GM12892 (cell line): ENCODE measurements at regions not wholly inside any gene's neighbourhood (a gene's known extent, or its start where the extent isn't known, plus 50 kb on each side); places are given as distances from the start of the nearest gene placed in this dataset.

ENCODE experiments used
- DNase-seq: peaks from one replicate; pipeline ENCODE4 v3.0.0; 2011; ENCODE audit not compliant: insufficient read length
- FAIRE-seq: peaks from 2 replicates; lab custom pipeline; 2011; peaks lifted over from hg19 to GRCh38; lab: Jason Lieb, UNC
- POLR2A ChIP-seq: IDR thresholded peaks from 2 replicates; pipeline ENCODE4 v1.6.1; 2011; ENCODE audit warnings: low read depth, low read length, control low read depth
- POLR2AphosphoS5 ChIP-seq: IDR thresholded peaks from 2 replicates; pipeline ENCODE4 v1.6.1; 2011; ENCODE audit warnings: low read depth, low read length, control low read depth
- TAF1 ChIP-seq: IDR thresholded peaks from 2 replicates; pipeline ENCODE4 v1.6.1; 2011; ENCODE audit warnings: low read depth, mild to moderate bottlenecking, control low read depth, low read length, borderline replicate concordance

GRCh38 chr1:218886101-218886871 is 287.4 kb upstream of the LYPLAL1 start:
- TF ChIP-seq TAF1, result no peak
- DNase-seq, result no peak
- FAIRE-seq, result no peak

GRCh38 chr1:218887141-218887925 is 286.3 kb upstream of the LYPLAL1 start:
- no peak for FAIRE-seq
- no peak for DNase-seq
- TF ChIP-seq POLR2A (no peak), TAF1 (no peak), POLR2AphosphoS5 (no peak)

- no peak for DNase-seq
- FAIRE-seq, result no peak
- TF ChIP-seq TAF1 (no peak), POLR2A (no peak), POLR2AphosphoS5 (no peak)
Observed at GRCh38 chr1:218890451-218890850, 283.2 kb upstream of the LYPLAL1 start.

- no peak for TF ChIP-seq TAF1
- no peak for TF ChIP-seq POLR2A
- no peak for TF ChIP-seq POLR2AphosphoS5
- DNase-seq (no peak), FAIRE-seq (no peak)
Observed at GRCh38 chr1:218891577-218891976, 282.1 kb upstream of the LYPLAL1 start.

- DNase-seq (no peak), FAIRE-seq (no peak)
- TF ChIP-seq POLR2A, result no peak
- no peak for TF ChIP-seq POLR2AphosphoS5
Observed at GRCh38 chr1:218895064-218895587, 278.6 kb upstream of the LYPLAL1 start.

- DNase-seq (no peak), FAIRE-seq (no peak)
- no peak for TF ChIP-seq POLR2A
- TF ChIP-seq TAF1, result no peak
- no peak for TF ChIP-seq POLR2AphosphoS5
Observed at GRCh38 chr1:218896202-218896601, 277.5 kb upstream of the LYPLAL1 start.

- no peak for FAIRE-seq
- DNase-seq, result no peak
- TF ChIP-seq POLR2AphosphoS5 (no peak), TAF1 (no peak), POLR2A (no peak)
Observed at GRCh38 chr1:218898921-218899320, 274.8 kb upstream of the LYPLAL1 start.

GRCh38 chr1:218900615-218901014 is 273.1 kb upstream of the LYPLAL1 start:
- FAIRE-seq (no peak), DNase-seq (no peak)
- no peak for TF ChIP-seq POLR2A

- TF ChIP-seq TAF1, result no peak
- no peak for TF ChIP-seq POLR2A
- TF ChIP-seq POLR2AphosphoS5, result no peak
- DNase-seq, result no peak
- FAIRE-seq, result no peak
Observed at GRCh38 chr1:218904416-218904815, 269.3 kb upstream of the LYPLAL1 start.

- TF ChIP-seq POLR2A, result no peak
- no peak for TF ChIP-seq POLR2AphosphoS5
- FAIRE-seq (no peak), DNase-seq (no peak)
Observed at GRCh38 chr1:218916720-218917119, 257.0 kb upstream of the LYPLAL1 start.

- no peak for FAIRE-seq
- DNase-seq, result no peak
- TF ChIP-seq TAF1, result no peak
- TF ChIP-seq POLR2AphosphoS5, result no peak
- no peak for TF ChIP-seq POLR2A
Observed at GRCh38 chr1:218917656-218918055, 256.0 kb upstream of the LYPLAL1 start.

- TF ChIP-seq POLR2A, result no peak
- no peak for TF ChIP-seq POLR2AphosphoS5
- FAIRE-seq (no peak), DNase-seq (no peak)
Observed at GRCh38 chr1:218925777-218926176, 247.9 kb upstream of the LYPLAL1 start.
